DOHH2 (cell line): ENCODE measurements at regions not wholly inside any gene's neighbourhood (a gene's known extent, or its start where the extent isn't known, plus 50 kb on each side); places are given as distances from the start of the nearest gene placed in this dataset.
"Not testable (repeated sequence)": the region's sequence is repeated elsewhere in the genome, so short reads cannot be mapped to it uniquely, and the experiment has no call there.

ENCODE experiments used
- H3F3A ChIP-seq: fragments of 200-600 bp; sonication (generic), shearing (Covaris generic); 2 replicates; pipeline ENCODE4 v1.6.0; 2016; ENCODE audit warnings: antibody characterized with exemption, mild to moderate bottlenecking; ENCODE audit not compliant: control insufficient read depth, insufficient read depth
- H3K27ac ChIP-seq: fragments of 200-600 bp; sonication (generic); 2 replicates; pipeline ENCODE4 v1.5.1; 2014; ENCODE audit warnings: low read depth, mild to moderate bottlenecking, low read length, moderate library complexity
- H3K27me3 ChIP-seq: fragments of 200-600 bp; sonication (generic); 2 replicates; pipeline ENCODE4 v1.6.1; 2014; ENCODE audit warnings: mild to moderate bottlenecking, low read length, mixed read lengths; ENCODE audit not compliant: control insufficient read depth
- H3K36me3 ChIP-seq: fragments of 200-600 bp; sonication (generic); 2 replicates; pipeline ENCODE4 v1.6.1; 2014; ENCODE audit warnings: mild to moderate bottlenecking, low read length, moderate library complexity, mixed read lengths; ENCODE audit not compliant: control insufficient read depth
- H3K4me1 ChIP-seq: fragments of 200-600 bp; sonication (generic); 2 replicates; pipeline ENCODE4 v1.6.1; 2014; ENCODE audit warnings: mild to moderate bottlenecking, low read length, mixed read lengths; ENCODE audit not compliant: control insufficient read depth
- H3K4me2 ChIP-seq: fragments of 200-600 bp; sonication (generic); 2 replicates; pipeline ENCODE4 v1.6.0; 2014; ENCODE audit warnings: mild to moderate bottlenecking, low read length, moderate library complexity
- H3K4me3 ChIP-seq: fragments of 200-600 bp; sonication (generic); 2 replicates; pipeline ENCODE4 v1.5.1; 2014; ENCODE audit warnings: mild to moderate bottlenecking, low read length, mixed read lengths
- H3K79me2 ChIP-seq: fragments of 200-600 bp; sonication (generic); 2 replicates; pipeline ENCODE4 v1.6.1; 2014; ENCODE audit warnings: mild to moderate bottlenecking, low read length, mixed read lengths; ENCODE audit not compliant: control insufficient read depth
- H3K9me2 ChIP-seq: fragments of 200-600 bp; sonication (generic); replicated peaks from 2 replicates; pipeline ENCODE4 v1.6.1; 2014; ENCODE audit warnings: mild to moderate bottlenecking, low read length, mixed read lengths; ENCODE audit not compliant: control insufficient read depth
- H3K9me3 ChIP-seq: fragments of 200-600 bp; sonication (generic); 2 replicates; pipeline ENCODE4 v1.6.1; 2014; ENCODE audit warnings: antibody characterized with exemption, low read length, mixed read lengths; ENCODE audit not compliant: control insufficient read depth, insufficient read depth
- H4K20me1 ChIP-seq: fragments of 200-600 bp; sonication (generic); 2 replicates; pipeline ENCODE4 v1.6.0; 2014; ENCODE audit warnings: low read depth, mild to moderate bottlenecking, antibody characterized with exemption, low read length, moderate library complexity; ENCODE audit not compliant: control insufficient read depth, insufficient read depth
- EZH2phosphoT487 ChIP-seq: fragments of 200-600 bp; sonication (generic); IDR thresholded peaks from 2 replicates; pipeline ENCODE4 v1.6.1; 2017; ENCODE audit warnings: borderline replicate concordance, mild to moderate bottlenecking, antibody characterized with exemption, low read length, moderate library complexity, mixed read lengths
- TF ChIP-seq, protein P1 (sequence below): fragments of 200-600 bp; sonication (generic); IDR thresholded peaks from one replicate; pipeline ENCODE4 v1.5.1; 2014; ENCODE audit warnings: antibody characterized with exemption, mild to moderate bottlenecking, low read depth, low read length; ENCODE audit not compliant: poor library complexity, severe bottlenecking

DNA sequence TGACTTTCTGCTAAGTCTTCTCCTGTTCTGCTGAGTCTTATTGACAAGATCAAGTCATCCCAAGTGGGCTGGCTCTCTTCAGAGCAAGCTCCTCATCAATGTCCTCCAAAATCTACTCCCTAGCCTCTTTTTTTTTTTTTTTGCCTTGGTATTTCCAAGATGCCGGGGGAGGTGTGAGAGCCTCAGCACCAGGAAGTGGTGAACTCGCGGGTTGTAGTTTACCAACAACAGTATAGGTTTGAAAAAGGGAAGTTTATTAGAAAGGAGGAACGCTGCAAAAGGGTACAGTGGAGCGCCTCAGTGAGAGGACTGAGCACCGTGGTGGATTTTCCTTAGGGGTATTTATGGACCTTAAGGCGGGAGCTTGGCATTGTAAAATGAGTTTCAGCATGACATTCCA is 94.3 kb upstream of the SGO1 start:
- Histone ChIP-seq H3K9me2 (no peaks in the 10 kb centered on the region), H3K27ac (no peak overlapping the region), H3K36me3 (no peaks in the 10 kb centered on the region), H3K9me3 (no peaks in the 10 kb centered on the region; the same call in 1 of the 2 replicates), H3K4me1 (no peaks in the 10 kb centered on the region), H3K4me3 (no peak overlapping the region), H3K27me3 (no peaks in the 10 kb centered on the region), H3K79me2 (no peaks in the 10 kb centered on the region), H3K4me2 (no peak overlapping the region), H4K20me1 (no peaks in the 10 kb centered on the region), H3F3A (no peaks in the 10 kb centered on the region)
- TF ChIP-seq, protein P1, sequence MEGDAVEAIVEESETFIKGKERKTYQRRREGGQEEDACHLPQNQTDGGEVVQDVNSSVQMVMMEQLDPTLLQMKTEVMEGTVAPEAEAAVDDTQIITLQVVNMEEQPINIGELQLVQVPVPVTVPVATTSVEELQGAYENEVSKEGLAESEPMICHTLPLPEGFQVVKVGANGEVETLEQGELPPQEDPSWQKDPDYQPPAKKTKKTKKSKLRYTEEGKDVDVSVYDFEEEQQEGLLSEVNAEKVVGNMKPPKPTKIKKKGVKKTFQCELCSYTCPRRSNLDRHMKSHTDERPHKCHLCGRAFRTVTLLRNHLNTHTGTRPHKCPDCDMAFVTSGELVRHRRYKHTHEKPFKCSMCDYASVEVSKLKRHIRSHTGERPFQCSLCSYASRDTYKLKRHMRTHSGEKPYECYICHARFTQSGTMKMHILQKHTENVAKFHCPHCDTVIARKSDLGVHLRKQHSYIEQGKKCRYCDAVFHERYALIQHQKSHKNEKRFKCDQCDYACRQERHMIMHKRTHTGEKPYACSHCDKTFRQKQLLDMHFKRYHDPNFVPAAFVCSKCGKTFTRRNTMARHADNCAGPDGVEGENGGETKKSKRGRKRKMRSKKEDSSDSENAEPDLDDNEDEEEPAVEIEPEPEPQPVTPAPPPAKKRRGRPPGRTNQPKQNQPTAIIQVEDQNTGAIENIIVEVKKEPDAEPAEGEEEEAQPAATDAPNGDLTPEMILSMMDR = no peak
- no peak for TF ChIP-seq EZH2phosphoT487

DNA sequence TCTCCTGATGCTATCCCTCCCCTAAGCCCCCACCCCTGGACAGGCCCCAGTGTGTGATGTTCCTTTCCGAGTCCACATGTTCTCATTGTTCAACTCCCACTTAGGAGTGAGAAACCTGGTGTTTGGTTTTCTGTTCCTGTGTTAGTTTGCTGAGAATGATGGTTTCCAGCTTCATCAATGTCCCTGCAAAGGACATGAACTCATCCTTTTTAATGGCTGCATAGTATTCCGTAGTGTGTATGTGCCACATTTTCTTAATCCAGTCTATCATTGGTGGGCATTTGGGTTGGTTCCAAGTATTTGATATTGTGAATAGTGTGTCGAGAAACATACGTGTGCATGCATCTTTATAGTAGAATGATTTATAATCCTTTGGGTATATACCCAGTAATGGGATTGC is 80.0 kb upstream of the SGO1 start:
- not testable (repeated sequence) for H3K4me2 ChIP-seq, H3K4me3 ChIP-seq, H3K4me1 ChIP-seq, H3K9me2 ChIP-seq, H3K27me3 ChIP-seq, H3K27ac ChIP-seq, H3K36me3 ChIP-seq, H4K20me1 ChIP-seq, H3K9me3 ChIP-seq, H3F3A ChIP-seq, H3K79me2 ChIP-seq

DNA sequence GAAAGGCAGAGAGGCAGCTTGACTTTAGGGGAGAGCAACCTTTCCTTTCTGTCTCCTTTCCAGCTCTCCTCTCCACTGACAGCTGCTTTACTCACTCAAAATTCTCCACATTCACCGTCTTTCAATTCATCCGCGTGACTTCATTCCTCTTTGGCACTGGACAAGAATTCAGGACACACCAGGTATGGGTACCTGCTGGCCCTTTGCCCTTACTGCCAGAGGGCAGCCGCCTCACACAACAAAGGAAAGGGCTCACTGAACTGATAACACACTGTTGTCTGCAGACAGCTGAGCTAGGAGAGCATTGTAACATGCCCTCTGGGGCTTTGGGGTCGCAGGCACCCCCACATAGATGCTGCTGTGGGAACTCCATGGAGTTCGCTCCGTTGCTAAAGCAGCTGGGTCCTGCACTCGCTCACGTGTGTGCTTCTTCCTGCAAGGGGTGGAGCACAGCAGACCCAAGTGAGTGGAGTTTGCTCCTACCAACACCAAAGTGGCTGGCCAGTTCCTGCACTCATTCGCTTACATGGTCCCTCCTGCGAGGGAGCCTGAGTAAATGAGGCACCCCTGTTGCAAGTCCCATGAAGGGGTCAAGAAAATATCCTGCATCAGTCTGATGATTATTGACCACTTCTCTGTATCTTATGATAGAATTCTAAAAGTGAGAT is 79.0 kb upstream of the SGO1 start:
- no peaks in the 10 kb centered on the region for H3K4me1 ChIP-seq
- no peaks in the 10 kb centered on the region for H3K79me2 ChIP-seq
- H3K9me2 ChIP-seq = no peaks in the 10 kb centered on the region
- no peaks in the 10 kb centered on the region for H3F3A ChIP-seq
- H3K4me3 ChIP-seq = no peak overlapping the region
- H3K36me3 ChIP-seq = no peaks in the 10 kb centered on the region
- no peak overlapping the region for H3K27ac ChIP-seq
- no peaks in the 10 kb centered on the region for H4K20me1 ChIP-seq
- TF ChIP-seq EZH2phosphoT487 = no peak
- TF ChIP-seq, protein P1 = no peak
- H3K27me3 ChIP-seq = no peaks in the 10 kb centered on the region
- no peaks in the 10 kb centered on the region; the same call in 1 of the 2 replicates for H3K9me3 ChIP-seq
- H3K4me2 ChIP-seq = no peak overlapping the region

DNA sequence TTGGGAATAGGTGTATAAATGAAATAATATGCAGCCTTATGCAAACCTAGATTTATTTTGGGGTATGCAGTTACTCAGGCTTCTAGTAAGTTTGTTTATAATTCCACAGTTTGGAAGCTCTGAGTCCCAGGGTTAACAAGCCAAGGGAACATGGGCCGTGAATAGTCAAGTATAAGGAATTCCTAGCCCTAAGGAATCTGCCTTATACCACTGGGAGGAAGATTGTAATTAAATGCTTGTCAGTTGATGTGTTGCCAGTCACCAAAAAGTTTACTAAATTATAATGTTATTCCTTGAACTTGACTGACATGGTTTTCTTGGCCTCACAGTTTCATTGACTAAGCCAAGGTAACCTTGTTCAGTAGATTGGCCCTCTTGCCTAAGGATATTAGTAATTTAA is 72.4 kb upstream of the SGO1 start:
- H3K9me3 ChIP-seq = no peaks in the 10 kb centered on the region
- no peak overlapping the region for H3K4me3 ChIP-seq
- H3F3A ChIP-seq = no peaks in the 10 kb centered on the region
- H3K9me2 ChIP-seq = no peaks in the 10 kb centered on the region
- no peak overlapping the region for H3K27ac ChIP-seq
- no peaks in the 10 kb centered on the region for H4K20me1 ChIP-seq
- no peaks in the 10 kb centered on the region for H3K4me1 ChIP-seq
- no peak overlapping the region for H3K4me2 ChIP-seq
- no peaks in the 10 kb centered on the region for H3K36me3 ChIP-seq
- no peaks in the 10 kb centered on the region for H3K27me3 ChIP-seq
- TF ChIP-seq, protein P1 = no peak
- H3K79me2 ChIP-seq = no peaks in the 10 kb centered on the region
